Vagina (tissue), 2 donors: ENCODE measurements at regions not wholly inside any gene's neighbourhood (a gene's known extent, or its start where the extent isn't known, plus 50 kb on each side); places are given as distances from the start of the nearest gene placed in this dataset.

Experiments
- CTCF ChIP-seq, 3 experiments: fragments of 450-650 bp in 2 of 3; fragments of 200-600 bp in 1 of 3; sonication (generic) in 1 of 3; IDR thresholded peaks; one replicate each; pipeline ENCODE4 v1.5.1; 2017 to 2019; ENCODE audit warnings: antibody characterized with exemption in 3 of 3, mild to moderate bottlenecking in 2 of 3, moderate library complexity in 2 of 3
- POLR2A ChIP-seq, 2 donors: fragments of 450-650 bp; IDR thresholded peaks; one replicate each; pipeline ENCODE4 v1.6.1; 2017; ENCODE audit warnings: antibody characterized with exemption in 2 of 2, mild to moderate bottlenecking in 2 of 2, moderate library complexity in 2 of 2
- POLR2AphosphoS5 ChIP-seq, 2 donors: sonication (generic); formaldehyde crosslinking; IDR thresholded peaks; one replicate each; pipeline ENCODE4 v1.9.0; 2017; ENCODE audit warnings: antibody characterized with exemption in 2 of 2, mild to moderate bottlenecking in 2 of 2, low read depth in 1 of 2; ENCODE audit not compliant: insufficient read depth in 1 of 2

- no peak for TF ChIP-seq CTCF (IDR thresholded peaks at IDR 0.05)
- no peak for TF ChIP-seq POLR2AphosphoS5 (IDR thresholded peaks at IDR 0.05; ENCODE audit: insufficient read depth in 1 of 2, low read depth in 1 of 2)
- no peak for TF ChIP-seq POLR2A (IDR thresholded peaks at IDR 0.05)
These were observed 84.4 kb downstream of the OTUD1 start for GRCh38 chr10:23523251-23523650.
